NCI-H187 treated with DMSO at 0.1 percent for 48 hours (cell line): ENCODE measurements at regions not wholly inside any gene's neighbourhood (a gene's known extent, or its start where the extent isn't known, plus 50 kb on each side); places are given as distances from the start of the nearest gene placed in this dataset.

ENCODE experiments used
- DNase-seq: peaks from one replicate; lab custom pipeline; 2025; lab: John Stamatoyannopoulos, UW

DNA sequence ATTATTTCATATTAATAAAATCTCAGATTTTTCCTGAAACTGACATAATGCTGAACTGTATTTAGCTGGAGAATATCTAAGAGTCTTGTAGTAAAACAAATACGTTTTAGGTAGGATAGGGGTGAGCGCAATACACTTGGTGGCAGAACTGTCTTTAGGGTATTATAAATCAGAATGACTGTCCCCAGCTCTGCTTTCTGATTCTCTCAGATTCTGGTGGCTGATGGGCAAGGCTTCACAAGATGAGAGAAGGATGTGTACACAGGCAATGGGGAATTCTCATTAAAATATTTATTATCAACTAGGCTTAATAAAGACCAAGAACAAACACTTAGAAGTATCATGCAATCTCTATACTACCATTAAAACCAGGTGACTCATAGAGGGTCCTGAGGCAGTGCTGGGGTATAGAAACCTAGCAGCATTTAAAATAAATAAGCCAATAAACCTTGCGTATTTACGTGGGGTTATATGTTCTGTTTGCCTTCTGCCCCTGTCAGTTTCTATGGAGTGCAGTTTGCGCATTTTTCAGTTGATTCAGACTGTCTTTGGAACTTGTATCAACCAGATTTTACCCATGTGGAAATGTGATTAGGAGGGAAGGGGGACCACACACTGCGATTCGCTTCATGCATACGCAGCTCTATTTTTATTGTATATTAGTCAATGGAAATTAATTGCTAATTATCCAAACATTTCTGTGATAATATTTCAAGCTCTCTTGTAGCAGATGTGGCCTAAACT lies 1150.7 kb upstream of the WWC1 start:
- no peak for DNase-seq

GRCh38 chr5:167143716-167144115 lies 1147.7 kb upstream of the WWC1 start:
- no peak for DNase-seq

DNA sequence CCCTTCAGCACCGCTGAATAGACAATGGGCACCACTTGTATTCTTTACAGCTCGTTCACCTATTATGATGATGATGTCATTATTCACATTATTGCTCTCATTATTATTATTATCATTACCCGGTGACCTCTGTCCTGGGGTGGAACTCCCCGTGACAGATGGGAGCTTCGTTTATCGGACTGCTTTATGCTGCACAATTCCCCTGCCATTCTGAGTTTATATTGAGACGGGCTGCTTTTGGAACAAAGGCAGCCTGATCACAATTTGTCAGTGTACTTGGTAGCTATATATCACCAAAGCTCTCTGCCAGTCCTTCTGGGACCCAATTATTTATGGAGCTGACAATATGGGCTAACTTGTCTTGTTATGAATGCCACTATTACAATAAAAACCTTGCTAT lies 1145.6 kb upstream of the WWC1 start:
- no peak for DNase-seq

DNA sequence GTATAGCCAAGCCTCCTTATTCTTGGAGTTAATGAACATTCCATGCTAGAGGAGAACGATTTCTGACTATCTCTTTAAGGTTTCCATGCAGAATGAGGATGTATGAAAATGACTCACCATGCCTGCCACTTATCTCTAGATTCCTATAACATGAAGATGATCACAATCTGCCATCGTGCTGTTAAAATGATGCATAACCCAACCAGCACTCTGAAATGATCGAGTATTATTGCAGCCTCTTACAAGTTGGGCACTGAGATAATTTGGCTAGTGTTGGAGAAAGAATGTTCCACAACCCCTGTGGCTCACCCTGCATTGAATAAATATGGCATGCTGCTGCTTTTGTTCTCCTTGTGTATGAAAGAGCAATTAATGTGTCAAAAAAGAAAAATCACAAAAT lies 1143.6 kb upstream of the WWC1 start:
- no peak for DNase-seq

DNA sequence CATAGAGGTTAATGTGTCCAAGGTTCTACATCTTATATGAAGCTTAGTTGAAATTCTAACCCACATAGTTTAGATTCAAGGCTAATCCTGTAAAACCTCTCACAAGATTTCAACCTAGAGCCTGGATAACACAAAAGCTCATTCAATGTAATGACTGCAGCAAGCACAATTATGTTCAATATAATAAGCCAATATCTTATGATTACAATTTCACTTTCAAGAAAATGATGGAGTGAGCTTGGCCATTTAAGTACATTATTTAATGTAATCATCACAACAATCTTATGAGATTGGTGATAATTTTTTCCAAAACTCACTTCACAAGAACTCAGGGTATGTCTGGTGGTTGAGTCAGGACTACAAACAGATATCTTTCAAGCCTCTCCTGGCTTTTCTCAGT lies 1140.8 kb upstream of the WWC1 start:
- DNase-seq = no peak

DNA sequence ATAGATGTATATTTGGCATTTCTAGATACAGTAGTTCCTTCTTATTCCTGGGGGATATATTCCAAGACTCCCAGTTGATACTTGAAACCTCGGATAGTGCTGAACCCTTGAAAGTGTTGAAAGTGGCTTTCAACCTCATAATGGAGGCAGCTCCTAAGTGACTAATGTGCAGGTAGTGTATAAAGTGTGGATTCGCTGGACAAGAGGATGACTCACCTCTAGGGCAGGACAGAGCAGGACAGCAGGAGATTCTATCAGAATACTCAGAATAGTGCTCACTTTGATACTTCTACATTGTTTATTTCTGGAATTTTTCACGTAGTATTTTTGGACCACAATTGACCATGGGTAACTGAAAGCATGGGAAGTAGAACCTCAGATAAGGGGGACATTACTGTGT lies 1138.9 kb upstream of the WWC1 start:
- DNase-seq = no peak

DNA sequence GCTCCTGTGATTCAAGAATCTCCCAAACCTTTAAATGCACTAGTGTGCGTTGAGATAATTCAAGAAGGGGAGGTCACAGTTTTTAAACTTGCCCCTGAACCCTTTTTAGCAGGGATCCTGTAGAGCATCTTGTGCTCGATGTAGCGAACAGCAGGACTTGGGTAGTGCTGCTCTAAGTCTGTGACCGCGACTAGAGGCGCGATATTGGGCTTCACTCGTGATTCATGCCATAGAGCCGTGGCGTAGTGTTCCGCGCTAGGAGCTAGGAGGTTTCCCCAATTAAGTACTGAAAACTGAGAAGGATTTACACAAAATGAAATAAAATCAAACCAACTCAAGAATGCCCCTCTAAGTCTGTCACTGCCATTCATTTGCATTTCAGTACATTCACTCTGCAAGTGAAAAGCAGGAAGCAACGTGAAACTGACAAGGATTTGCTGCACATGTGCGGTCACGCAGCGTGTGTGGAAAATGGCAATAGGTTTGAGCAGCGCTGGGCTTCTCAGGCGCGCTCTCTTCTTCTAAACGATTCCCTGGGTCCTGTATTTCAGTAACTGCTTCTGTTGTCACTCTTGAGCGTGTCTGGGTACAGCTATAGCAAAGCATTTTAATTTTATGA lies 1135.9 kb upstream of the WWC1 start:
- no peak for DNase-seq

- DNase-seq = no peak
Observed at GRCh38 chr5:167156446-167156845, 1135.0 kb upstream of the WWC1 start.

DNA sequence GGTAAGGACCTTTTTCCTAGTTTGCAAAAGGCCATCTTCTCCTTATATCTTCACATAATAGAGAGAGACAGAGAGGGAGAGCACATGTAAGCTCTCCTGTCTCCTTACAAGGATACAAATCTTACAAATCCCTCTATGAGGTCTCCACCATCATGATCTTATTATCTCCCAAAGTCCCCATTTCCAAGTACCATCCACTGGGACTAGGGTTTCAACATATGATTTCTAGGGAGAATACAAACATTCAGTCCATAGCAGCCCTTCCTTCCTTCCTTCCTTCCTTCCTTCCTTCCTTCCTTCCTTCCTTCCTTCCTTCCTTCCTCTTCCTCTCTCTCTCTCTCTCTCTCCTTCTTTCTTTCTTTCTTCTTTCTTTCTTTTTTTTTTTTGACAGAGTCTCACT lies 1132.9 kb upstream of the WWC1 start:
- DNase-seq = no peak

DNA sequence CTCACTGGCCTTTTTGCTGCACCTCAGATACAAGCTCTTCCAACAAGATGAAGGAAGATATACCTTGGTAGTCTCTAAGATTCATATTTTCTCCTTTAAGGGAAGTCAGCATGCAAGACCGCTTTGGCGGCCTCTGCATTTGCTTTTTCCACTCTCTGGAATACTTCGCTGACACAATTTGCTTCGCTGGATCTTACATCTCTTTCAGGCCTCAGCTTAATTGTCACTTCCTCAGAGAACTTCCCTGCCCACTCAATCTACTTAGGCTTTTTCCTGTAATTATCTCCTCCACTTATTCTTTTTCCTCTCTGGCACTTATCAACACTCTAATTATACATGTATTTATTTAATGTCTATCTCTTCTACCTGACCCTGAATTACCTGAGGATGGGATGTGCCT lies 1131.1 kb upstream of the WWC1 start:
- no peak for DNase-seq

- DNase-seq = no peak
Observed at GRCh38 chr5:167166696-167167095, 1124.7 kb upstream of the WWC1 start.

DNA sequence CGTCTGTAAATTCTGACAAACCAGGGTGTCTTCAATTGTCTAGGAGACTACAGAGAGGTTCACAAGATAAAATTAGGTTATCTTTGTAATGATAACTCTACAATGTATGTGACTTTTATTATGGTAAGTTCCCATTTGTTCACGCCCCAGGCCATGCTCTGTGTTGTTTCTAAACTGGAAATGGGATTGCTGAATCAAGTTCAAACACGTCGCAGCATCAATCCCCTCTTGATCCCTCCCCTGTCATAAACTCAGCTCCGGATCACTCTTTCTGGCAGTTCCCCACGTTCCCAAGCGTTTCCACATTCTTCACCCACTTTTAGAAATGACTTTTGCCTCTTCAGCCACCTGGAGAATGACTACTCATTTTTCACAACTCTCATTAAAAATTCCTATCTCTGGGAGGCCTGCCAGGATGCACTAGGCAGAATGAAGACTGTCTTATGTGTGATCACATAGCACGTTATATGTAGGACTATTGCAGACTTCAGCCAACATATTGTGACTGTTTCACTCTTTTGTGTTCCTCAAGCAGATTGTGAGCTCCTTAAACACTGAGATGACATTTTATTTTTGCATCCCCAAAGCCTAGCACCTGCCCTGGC lies 1124.2 kb upstream of the WWC1 start:
- DNase-seq = no peak

DNA sequence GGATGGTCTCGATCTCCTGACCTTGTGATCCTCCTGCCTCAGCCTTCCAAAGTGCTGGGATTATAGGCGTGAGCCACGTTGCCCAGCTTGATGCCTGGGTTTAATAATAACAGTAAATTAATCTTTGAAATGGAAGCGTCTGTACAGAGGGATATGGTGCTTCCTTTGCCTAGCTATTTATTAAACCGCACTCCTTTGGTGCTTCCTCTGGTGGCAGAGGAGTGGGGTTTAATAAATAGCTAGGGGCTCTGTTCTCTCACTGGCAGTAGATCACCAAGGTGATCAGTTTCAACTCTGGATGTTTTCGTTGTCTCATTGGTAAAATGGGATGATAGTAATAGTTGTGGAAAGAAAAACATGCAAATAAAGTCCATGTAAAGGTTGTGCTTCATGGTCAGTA lies 1122.5 kb upstream of the WWC1 start:
- no peak for DNase-seq

DNA sequence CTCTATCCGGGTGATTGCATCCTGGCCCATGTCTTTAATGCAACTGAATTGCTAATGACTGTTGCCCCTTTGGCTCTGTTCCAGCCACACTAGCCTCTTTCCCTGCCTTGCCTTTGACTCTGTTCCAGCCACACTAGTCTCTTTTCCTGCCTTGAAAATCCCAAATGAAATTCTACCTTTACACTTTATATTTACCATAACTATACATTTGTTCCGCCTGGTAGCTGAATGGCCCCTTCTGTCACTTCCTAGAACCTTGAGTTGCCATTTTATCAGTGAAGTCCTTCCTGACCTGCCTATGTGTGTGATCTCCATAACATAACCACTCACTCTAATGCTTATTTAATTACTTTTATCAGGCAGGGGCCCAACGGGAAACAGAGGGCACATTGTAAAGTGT lies 1120.4 kb upstream of the WWC1 start:
- DNase-seq = no peak

DNA sequence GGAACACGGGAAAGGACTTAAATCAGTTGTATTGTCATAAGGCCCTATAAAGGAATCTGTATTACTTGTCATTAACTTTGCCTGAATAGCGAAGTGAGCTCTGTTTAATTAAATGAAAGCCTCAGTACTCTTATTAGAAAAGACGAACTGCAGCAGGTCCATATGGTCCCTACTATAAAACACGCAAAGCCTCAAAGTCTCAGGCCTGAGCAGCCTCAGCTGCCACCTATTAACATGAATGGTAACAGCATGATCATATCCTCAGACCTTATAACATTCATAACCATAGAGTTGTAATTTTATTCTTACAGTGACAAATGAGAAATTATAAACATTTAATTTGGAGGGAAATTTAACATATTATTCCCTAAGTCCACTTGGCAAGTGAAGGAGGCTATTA lies 1113.7 kb upstream of the WWC1 start:
- no peak for DNase-seq

GRCh38 chr5:167180906-167181305 lies 1110.5 kb upstream of the WWC1 start:
- no peak for DNase-seq

GRCh38 chr5:167205881-167206280 lies 1085.6 kb upstream of the WWC1 start:
- no peak for DNase-seq

GRCh38 chr5:167207081-167207480 lies 1084.4 kb upstream of the WWC1 start:
- no peak for DNase-seq

DNA sequence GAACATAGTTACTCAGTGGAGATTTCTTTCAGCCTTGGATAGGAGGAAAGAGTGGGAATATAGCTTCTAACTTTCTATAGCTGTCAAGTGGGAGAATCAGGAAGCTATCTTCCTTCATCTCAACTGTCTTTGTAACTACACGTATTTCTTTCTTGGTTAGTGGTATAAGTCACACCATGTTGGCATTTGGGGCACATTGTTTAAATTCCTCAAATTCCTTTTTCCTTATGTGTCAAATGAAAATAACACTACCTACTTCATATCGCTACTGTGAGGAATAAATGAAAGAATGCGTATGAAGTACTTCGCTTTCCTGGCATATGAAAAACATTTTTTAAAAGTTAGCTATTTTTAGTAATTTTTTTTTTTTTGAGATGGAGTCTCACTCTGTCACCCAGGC lies 1082.5 kb upstream of the WWC1 start:
- DNase-seq = no peak

DNA sequence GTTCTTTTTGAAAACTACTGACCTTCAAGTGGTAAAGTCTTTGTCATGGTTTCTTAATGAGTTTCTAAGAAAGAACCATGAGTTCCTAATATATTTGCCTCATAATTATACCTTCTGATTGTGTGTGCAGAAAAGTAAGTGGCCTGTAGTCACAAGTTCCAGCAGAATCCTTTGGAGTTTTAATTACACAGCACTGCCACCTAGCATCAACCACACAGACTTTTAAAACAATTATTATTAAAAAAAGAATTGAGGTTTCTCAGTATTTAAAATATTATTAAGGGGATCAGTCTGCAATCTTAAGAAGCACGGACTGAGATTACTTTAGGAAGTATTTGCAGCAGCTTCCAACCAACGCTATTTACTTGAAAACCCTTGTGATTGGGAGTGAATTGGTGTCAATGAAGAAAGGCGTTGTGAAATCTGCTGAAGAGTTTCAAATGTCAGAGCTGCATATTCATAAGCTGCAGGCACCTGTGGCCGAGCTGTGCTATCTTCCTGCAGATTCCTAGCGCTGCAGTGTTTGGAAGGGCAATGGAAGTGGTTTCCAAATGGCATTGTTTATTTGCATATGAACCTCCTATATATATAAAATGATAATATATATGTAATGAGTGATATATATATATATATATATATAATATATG lies 1074.2 kb upstream of the WWC1 start:
- no peak for DNase-seq

DNA sequence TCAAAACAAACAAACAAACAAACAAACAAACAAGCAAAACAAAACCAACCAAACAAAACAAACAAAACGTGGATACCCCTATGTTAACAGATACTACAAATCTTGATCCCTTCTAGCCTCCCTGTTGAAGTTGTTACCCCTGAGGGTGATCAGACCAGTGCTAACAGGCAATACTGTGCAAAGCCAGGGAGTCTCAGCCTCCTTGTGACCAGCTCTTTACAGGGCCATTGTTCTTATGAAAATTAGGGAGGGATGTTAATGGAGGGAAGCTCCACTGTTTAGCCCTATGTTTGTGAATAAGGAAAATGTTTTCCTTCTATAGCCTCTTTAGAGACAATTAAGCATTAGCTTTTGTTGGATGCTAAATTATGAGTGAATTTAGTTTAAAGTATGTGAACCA lies 1072.1 kb upstream of the WWC1 start:
- DNase-seq = no peak

DNA sequence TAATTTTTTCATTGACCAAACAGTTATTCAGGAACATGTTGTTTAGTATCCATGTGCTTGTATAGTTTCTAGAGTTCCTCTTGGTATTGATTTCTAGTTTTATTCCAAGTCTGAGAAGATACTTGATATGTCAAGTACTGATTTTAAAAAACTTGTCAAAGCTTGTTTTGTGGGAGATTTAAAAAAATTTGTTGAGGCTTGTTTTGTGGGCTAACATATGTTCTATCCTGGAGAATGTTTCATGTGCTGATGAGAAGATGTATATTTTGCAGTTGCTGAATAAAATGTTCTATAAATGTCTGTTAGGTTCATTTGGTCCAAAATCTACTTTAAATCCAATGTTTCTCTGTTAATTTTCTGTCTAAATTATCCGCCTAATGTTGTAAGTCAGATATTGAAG lies 1065.1 kb upstream of the WWC1 start:
- DNase-seq = no peak

- no peak for DNase-seq
Observed at GRCh38 chr5:167228134-167228533, 1063.3 kb upstream of the WWC1 start.
